CD14-positive monocyte (primary cell): ENCODE measurements at regions not wholly inside any gene's neighbourhood (a gene's known extent, or its start where the extent isn't known, plus 50 kb on each side); places are given as distances from the start of the nearest gene placed in this dataset.

Experiments used
- DNase-seq, 3 donors: peaks; one replicate each; pipeline ENCODE4 v3.0.0-alpha.2; 2011 to 2022
- H2AFZ ChIP-seq: 2 replicates; pipeline ENCODE4 v1.6.0; 2012; ENCODE audit warnings: mild to moderate bottlenecking, low read depth, low read length, inconsistent platforms; ENCODE audit not compliant: insufficient read depth, poor library complexity, severe bottlenecking
- H3K27ac ChIP-seq, 2 donors: 1 replicate in 1 of 2; 2 replicates in 1 of 2; pipeline ENCODE4 v1.5.1; 2012 to 2013; ENCODE audit warnings: low read length in 2 of 2, control low read depth in 1 of 2, inconsistent platforms in 1 of 2, low read depth in 1 of 2, mild to moderate bottlenecking in 1 of 2
- H3K27me3 ChIP-seq, 2 donors: one replicate each; pipeline versions ENCODE4 v1.6.0 to v1.6.1; 2011 to 2013; ENCODE audit warnings: low read length in 2 of 2; ENCODE audit not compliant: control insufficient read depth in 2 of 2, insufficient read depth in 2 of 2
- H3K36me3 ChIP-seq, 2 donors: replicated peaks in 1 of 2; 1 replicate in 1 of 2; 2 replicates in 1 of 2; pipeline versions ENCODE4 v1.5.1 to v1.6.1; 2012 to 2013; ENCODE audit warnings: low read length in 2 of 2, control low read depth in 1 of 2, inconsistent platforms in 1 of 2, mild to moderate bottlenecking in 1 of 2; ENCODE audit not compliant: insufficient read depth in 2 of 2, control insufficient read depth in 1 of 2
- H3K4me1 ChIP-seq, 2 donors: 1 replicate in 1 of 2; 2 replicates in 1 of 2; pipeline versions ENCODE4 v1.5.1 to v1.6.1; 2012 to 2013; ENCODE audit warnings: low read length in 2 of 2, control low read depth in 1 of 2, inconsistent platforms in 1 of 2, mild to moderate bottlenecking in 1 of 2, moderate library complexity in 1 of 2; ENCODE audit not compliant: insufficient read depth in 2 of 2, control insufficient read depth in 1 of 2
- H3K4me2 ChIP-seq: replicated peaks from 2 replicates; pipeline ENCODE3; 2012; ENCODE audit warnings: low read length, moderate library complexity, mild to moderate bottlenecking; ENCODE audit not compliant: poor library complexity, severe bottlenecking; ENCODE audit errors: extremely low read depth
- H3K4me3 ChIP-seq, 3 experiments: fragments of 200-600 bp in 1 of 3; sonication (generic) in 1 of 3; replicated peaks in 1 of 3; 1 replicate in 2 of 3; 2 replicates in 1 of 3; pipeline ENCODE4 v1.5.1; 2011 to 2013; ENCODE audit warnings: low read length in 3 of 3, mild to moderate bottlenecking in 3 of 3, control low read depth in 2 of 3, low read depth in 2 of 3, inconsistent platforms in 1 of 3, moderate library complexity in 1 of 3
- H3K79me2 ChIP-seq: 2 replicates; pipeline ENCODE4 v1.6.0; 2012; ENCODE audit warnings: mild to moderate bottlenecking, control low read depth, inconsistent platforms, low read length, moderate library complexity; ENCODE audit not compliant: insufficient read depth
- H3K9ac ChIP-seq: 2 replicates; pipeline ENCODE4 v1.6.0; 2017; ENCODE audit warnings: low read length, mild to moderate bottlenecking; ENCODE audit not compliant: insufficient read depth, poor library complexity, severe bottlenecking
- H3K9me3 ChIP-seq, 2 donors: replicated peaks in 1 of 2; 1 replicate in 1 of 2; 2 replicates in 1 of 2; pipeline versions ENCODE4 v1.5.1 to v1.6.1; 2012 to 2013; ENCODE audit warnings: low read length in 2 of 2, control low read depth in 1 of 2; ENCODE audit not compliant: control insufficient read depth in 1 of 2, insufficient read depth in 1 of 2
- H4K20me1 ChIP-seq: 2 replicates; pipeline ENCODE4 v1.6.0; 2012; ENCODE audit warnings: mild to moderate bottlenecking, low read length, control low read depth, moderate library complexity; ENCODE audit not compliant: insufficient read depth
- H3K27ac Mint-ChIP-seq, 7 donors: one replicate each; pipeline ENCODE4 v1.8.0; 2020; ENCODE audit warnings: mild to moderate bottlenecking in 7 of 7, mixed read lengths in 7 of 7, moderate library complexity in 6 of 7, inconsistent platforms in 2 of 7
- H3K27me3 Mint-ChIP-seq, 3 donors: one replicate each; pipeline ENCODE4 v1.8.0; 2021 to 2022; ENCODE audit warnings: low read depth in 3 of 3, mild to moderate bottlenecking in 3 of 3, mixed read lengths in 3 of 3, moderate library complexity in 3 of 3, inconsistent platforms in 1 of 3
- H3K36me3 Mint-ChIP-seq, 2 donors: one replicate each; pipeline ENCODE4 v1.8.0; 2020; ENCODE audit warnings: mixed read lengths in 2 of 2, inconsistent platforms in 1 of 2, mild to moderate bottlenecking in 1 of 2
- H3K4me1 Mint-ChIP-seq: one replicate; pipeline ENCODE4 v1.8.0; 2020; ENCODE audit warnings: mild to moderate bottlenecking, mixed read lengths
- H3K4me3 Mint-ChIP-seq, 2 donors: one replicate each; pipeline ENCODE4 v1.8.0; 2020; ENCODE audit warnings: mild to moderate bottlenecking in 2 of 2, mixed read lengths in 2 of 2, moderate library complexity in 1 of 2
- H3K9me3 Mint-ChIP-seq, 7 donors: one replicate each; pipeline ENCODE4 v1.8.0; 2020 to 2022; ENCODE audit warnings: mixed read lengths in 7 of 7, mild to moderate bottlenecking in 6 of 7, moderate library complexity in 6 of 7, inconsistent platforms in 2 of 7
- WGBS: methylation state at CpG from one replicate; pipeline ENCODE4 v1.1.5; 2013; ENCODE audit warnings: missing lambda C conversion rate; ENCODE audit not compliant: insufficient coverage; 5-methylcytosine and 5-hydroxymethylcytosine counted together
- intact Hi-C, 2 donors: fragments of 100-400 bp; cut with micrococcal nuclease; formaldehyde crosslinking; loops; one replicate each; pipeline versions ENCODE4 v1.15.0 to v1.15.1; 2023
- TF ChIP-seq, protein P1 (sequence below): fragments of 200-600 bp; IDR thresholded peaks from one replicate; pipeline ENCODE4 v1.8.0; 2022; ENCODE audit warnings: antibody characterized with exemption, mild to moderate bottlenecking

DNA sequence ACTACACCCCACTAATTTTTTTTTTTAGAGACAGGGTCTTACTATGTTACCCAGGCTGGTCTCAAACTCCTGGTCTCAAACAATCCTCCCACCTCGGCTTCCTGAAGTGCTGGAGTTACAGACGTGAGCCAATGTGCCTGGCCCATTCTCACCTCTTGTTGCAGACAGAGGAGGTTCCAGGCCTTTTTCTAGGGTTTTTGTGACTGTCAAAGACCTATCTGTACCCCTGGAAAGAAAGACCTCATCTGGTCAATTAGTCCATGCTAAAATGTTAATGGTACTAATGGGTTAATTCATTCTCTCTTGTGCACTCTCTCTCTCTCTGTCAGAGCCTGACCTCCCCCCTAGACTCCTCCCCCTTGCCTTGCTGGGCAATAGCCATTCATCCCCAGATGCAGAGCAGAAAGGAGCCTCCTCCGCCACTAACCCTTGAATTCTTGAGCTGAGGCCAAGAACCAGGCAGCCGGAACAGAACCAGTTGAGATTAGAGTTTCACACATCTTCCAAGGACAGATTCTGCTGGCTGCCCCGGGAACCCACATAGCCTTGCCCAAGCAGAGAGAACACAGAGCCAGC is 209.7 kb downstream of the SKIDA1 start:
- Histone ChIP-seq H3K27me3 (no peaks in the 10 kb centered on the region), H3K9ac (no peak overlapping the region), H3K79me2 (no peaks in the 10 kb centered on the region), H2AFZ (no peak overlapping the region), H4K20me1 (no peaks in the 10 kb centered on the region), H3K36me3 (no peaks in the 10 kb centered on the region), H3K4me3 (no peak overlapping the region), H3K9me3 (no peaks in the 10 kb centered on the region), H3K27ac (no peak overlapping the region), H3K4me2 (no peak overlapping the region), H3K4me1 (no peaks in the 10 kb centered on the region)
- H3K9me3 Mint-ChIP-seq, result peaks cover 0 to 8% (median 0%) of the 10 kb centered on the region in 7 donors
- H3K27me3 Mint-ChIP-seq, result peaks cover 0 to 4% (median 2%) of the 10 kb centered on the region in 3 donors
- 93% methylated on average over 3 of the region's 5 CpGs for WGBS
- no peak overlapping the region for H3K27ac Mint-ChIP-seq
- TF ChIP-seq, protein P1, sequence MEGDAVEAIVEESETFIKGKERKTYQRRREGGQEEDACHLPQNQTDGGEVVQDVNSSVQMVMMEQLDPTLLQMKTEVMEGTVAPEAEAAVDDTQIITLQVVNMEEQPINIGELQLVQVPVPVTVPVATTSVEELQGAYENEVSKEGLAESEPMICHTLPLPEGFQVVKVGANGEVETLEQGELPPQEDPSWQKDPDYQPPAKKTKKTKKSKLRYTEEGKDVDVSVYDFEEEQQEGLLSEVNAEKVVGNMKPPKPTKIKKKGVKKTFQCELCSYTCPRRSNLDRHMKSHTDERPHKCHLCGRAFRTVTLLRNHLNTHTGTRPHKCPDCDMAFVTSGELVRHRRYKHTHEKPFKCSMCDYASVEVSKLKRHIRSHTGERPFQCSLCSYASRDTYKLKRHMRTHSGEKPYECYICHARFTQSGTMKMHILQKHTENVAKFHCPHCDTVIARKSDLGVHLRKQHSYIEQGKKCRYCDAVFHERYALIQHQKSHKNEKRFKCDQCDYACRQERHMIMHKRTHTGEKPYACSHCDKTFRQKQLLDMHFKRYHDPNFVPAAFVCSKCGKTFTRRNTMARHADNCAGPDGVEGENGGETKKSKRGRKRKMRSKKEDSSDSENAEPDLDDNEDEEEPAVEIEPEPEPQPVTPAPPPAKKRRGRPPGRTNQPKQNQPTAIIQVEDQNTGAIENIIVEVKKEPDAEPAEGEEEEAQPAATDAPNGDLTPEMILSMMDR, result no peak
- no peaks in the 10 kb centered on the region for H3K36me3 Mint-ChIP-seq
- no peaks in the 10 kb centered on the region for H3K4me1 Mint-ChIP-seq
- DNase-seq, result no peak
- H3K4me3 Mint-ChIP-seq, result no peak overlapping the region
- intact Hi-C loops, result no loop called here

DNA sequence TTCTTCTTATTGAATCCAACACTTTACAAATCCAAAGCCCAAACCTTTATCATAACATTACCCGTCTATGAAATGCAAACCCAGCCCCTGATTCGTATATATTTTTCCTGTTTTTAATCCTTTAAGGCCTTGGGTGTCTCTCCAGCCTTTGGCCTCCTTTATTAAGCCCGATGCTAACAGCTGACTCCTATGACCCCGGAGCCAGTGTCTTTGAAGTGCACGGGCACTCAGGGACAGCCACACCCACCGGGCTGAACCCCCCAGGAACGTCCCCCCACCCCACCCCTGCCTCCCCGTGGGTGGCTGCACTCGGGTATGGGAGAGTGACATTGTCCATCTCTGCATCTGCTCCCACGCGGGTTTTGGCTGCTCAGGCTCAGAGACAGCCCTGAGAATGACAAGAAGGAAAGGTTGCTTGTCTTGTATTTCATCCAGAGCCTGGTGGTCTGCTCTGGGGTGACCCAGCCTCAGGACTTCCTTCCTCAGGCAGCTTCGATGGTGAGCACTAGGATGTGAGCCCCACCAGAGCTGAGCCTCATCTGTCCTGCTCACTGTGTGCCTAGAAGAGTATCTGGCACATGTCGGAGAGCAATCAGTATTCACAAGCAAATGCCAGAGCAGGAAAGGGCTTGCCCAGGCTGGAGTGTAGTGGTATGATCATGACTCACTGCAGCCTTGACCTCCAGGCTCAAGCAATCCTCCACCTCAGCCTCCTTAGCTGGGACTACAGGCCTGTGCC is 210.4 kb downstream of the SKIDA1 start:
- no peaks in the 10 kb centered on the region for H3K9me3 ChIP-seq
- no peaks in the 10 kb centered on the region for H3K4me1 Mint-ChIP-seq
- H3K27me3 Mint-ChIP-seq, result peaks cover 0 to 4% (median 2%) of the 10 kb centered on the region in 3 donors
- no peak overlapping the region for H3K4me3 ChIP-seq
- peaks cover 0 to 8% (median 0%) of the 10 kb centered on the region in 7 donors for H3K9me3 Mint-ChIP-seq
- H3K9ac ChIP-seq, result no peak overlapping the region
- TF ChIP-seq, protein P1, result no peak
- H4K20me1 ChIP-seq, result no peaks in the 10 kb centered on the region
- no peaks in the 10 kb centered on the region for H3K27me3 ChIP-seq
- no peak overlapping the region for H3K27ac ChIP-seq
- H3K79me2 ChIP-seq, result no peaks in the 10 kb centered on the region
- WGBS, result 72% methylated on average over 5 of the region's 13 CpGs
- no peaks in the 10 kb centered on the region for H3K36me3 ChIP-seq
- no peak overlapping the region for H3K4me3 Mint-ChIP-seq
- no peak overlapping the region for H3K4me2 ChIP-seq
- DNase-seq, result no peak
- no peaks in the 10 kb centered on the region for H3K4me1 ChIP-seq
- H3K36me3 Mint-ChIP-seq, result no peaks in the 10 kb centered on the region
- no peak overlapping the region for H3K27ac Mint-ChIP-seq
- intact Hi-C loops, result no loop called here
- no peak overlapping the region for H2AFZ ChIP-seq
